ENCODE measurements at regions not wholly inside any gene's neighbourhood (a gene's known extent, or its start where the extent isn't known, plus 50 kb on each side); places are given as distances from the start of the nearest gene placed in this dataset.
"Not testable (repeated sequence)": the region's sequence is repeated elsewhere in the genome, so short reads cannot be mapped to it uniquely, and the experiment has no call there.

GRCh38 chr14:105882626-105883025, 356.2 kb downstream of the TMEM121 start:
- no peak for DNase-seq

GRCh38 chr14:105883066-105884005, 357.0 kb downstream of the TMEM121 start:
- no peak for DNase-seq

- not testable (repeated sequence) for DNase-seq
These were observed 357.9 kb downstream of the TMEM121 start for GRCh38 chr14:105884192-105884807.

- DNase-seq = no peak
These were observed 358.5 kb downstream of the TMEM121 start for GRCh38 chr14:105884808-105885281.

GRCh38 chr14:105885561-105886320, 359.4 kb downstream of the TMEM121 start:
- DNase-seq = no peak

- not testable (repeated sequence) for DNase-seq
These were observed 360.4 kb downstream of the TMEM121 start for GRCh38 chr14:105886791-105887191.

- DNase-seq = no peak
These were observed 361.3 kb downstream of the TMEM121 start for GRCh38 chr14:105887692-105888091.

- no peak for DNase-seq
These were observed 361.8 kb downstream of the TMEM121 start for GRCh38 chr14:105888151-105888550.

GRCh38 chr14:105888784-105889665, 362.6 kb downstream of the TMEM121 start:
- DNase-seq = no peak

GRCh38 chr14:105889666-105890473, 363.5 kb downstream of the TMEM121 start:
- no peak for DNase-seq

GRCh38 chr14:105890474-105891220, 364.3 kb downstream of the TMEM121 start:
- no peak for DNase-seq

GRCh38 chr14:105891221-105891602, 364.8 kb downstream of the TMEM121 start:
- DNase-seq = no peak

GRCh38 chr14:105891631-105892452, 365.5 kb downstream of the TMEM121 start:
- DNase-seq = no peak

GRCh38 chr14:105892453-105893441, 366.4 kb downstream of the TMEM121 start:
- DNase-seq = not testable (repeated sequence)

- not testable (repeated sequence) for DNase-seq
These were observed 367.3 kb downstream of the TMEM121 start for GRCh38 chr14:105893686-105894085.

GRCh38 chr14:105894125-105894977, 368.0 kb downstream of the TMEM121 start:
- no peak for DNase-seq
